ENCODE measurements at regions not wholly inside any gene's neighbourhood (a gene's known extent, or its start where the extent isn't known, plus 50 kb on each side); places are given as distances from the start of the nearest gene placed in this dataset.
"Not testable (repeated sequence)": the region's sequence is repeated elsewhere in the genome, so short reads cannot be mapped to it uniquely, and the experiment has no call there.

- DNase-seq, result not testable (repeated sequence)
These were observed 53.9 kb downstream of the CDRT15L2 start for GRCh38 chr17:20633268-20634059.

DNA sequence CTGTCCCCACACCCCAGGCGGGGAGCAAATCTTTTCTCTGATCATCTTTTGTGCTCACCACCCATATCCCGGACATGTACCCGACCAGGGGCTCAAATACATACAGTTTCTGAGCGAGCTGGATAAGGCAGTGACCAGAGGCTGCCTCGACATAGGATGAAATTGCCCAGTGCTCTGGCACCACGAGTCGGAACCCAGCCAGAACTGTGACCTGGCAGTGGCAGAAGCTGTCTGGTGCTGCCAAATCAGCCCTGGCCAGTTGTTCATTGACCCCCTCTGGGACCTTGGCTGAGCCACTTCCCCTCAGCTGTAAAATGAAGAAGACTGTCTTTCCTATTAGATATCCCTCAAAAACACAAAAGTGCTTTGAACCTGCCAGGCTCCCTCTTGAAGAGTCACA is 60.6 kb downstream of the CDRT15L2 start:
- not testable (repeated sequence) for DNase-seq

DNA sequence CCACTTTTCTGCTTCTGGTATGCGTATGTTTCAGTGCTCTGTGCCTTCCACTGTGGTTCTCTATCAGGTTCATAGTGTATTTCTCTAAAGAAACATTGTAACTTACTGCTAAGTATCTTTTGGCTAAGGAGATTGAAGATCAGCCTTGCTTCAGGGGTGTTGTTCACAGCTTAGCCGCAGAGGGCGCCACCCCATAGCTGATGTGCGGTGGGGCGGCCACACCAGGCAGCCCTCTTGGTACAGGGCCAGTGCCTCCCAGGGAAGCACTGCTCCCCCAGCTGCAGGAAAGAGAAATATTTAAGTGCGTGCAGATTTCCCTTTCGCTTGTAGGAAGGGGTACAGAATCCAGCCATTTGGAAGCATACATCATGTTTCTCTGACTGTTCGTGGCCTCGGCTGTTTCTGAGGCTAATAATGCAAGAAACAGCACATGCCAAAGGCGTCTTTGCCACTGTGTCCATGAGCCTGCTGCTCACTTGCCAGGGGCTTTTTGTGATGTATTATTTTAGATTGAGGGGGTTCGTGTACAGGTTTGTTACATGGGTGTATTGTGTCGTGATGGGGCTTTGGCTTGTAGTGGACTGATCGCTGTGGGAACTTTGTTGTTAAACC is 67.2 kb downstream of the CDRT15L2 start:
- DNase-seq, result peak; percentile 14

GRCh38 chr17:20649097-20649767 is 69.7 kb downstream of the CDRT15L2 start:
- DNase-seq, result peak; percentile 29

GRCh38 chr17:20651022-20651421 is 71.5 kb downstream of the CDRT15L2 start:
- DNase-seq, result not testable (repeated sequence)

DNA sequence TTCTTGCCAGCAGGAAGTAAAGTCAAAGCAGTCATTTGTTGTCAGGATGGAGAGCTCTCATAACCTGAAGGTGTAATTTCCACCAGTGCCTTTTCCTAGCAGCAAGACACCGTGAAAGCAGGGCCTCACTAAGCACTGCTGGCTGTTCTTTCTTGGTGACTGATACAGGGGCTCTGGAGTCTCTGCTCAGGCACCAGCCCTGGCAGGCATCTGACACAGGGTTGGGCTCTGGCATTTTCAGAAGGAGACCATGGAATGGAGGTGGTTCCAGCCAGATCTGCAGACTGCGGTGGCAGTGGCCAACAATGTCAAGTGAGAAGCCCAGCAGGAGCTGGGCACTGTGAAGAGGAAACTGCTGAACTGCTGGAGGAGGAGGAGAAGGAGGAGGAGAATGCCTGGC is 72.2 kb downstream of the CDRT15L2 start:
- DNase-seq, result not testable (repeated sequence)

DNA sequence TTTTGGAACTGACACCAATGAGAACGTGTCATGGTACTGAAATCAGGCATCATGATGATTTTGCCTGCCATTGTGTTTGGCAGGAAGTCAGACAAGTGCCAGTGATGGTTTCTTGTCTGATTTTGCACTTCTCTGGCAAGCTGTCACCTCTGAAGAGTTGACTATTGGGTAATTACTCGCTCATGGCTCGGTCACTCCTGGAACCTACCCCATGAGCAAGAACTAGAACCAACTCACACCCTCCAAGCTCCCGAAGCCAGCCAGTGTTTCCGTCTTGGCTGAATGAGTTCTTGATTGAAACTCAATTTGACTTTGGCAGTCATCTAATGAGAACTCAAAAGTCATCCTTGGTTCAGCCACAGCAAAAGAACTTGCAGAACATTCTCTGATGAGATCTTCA is 73.9 kb downstream of the CDRT15L2 start:
- DNase-seq, result not testable (repeated sequence)

- DNase-seq, result not testable (repeated sequence)
These were observed 74.6 kb downstream of the CDRT15L2 start for GRCh38 chr17:20654114-20654513.

- DNase-seq, result not testable (repeated sequence)
These were observed 75.1 kb downstream of the CDRT15L2 start for GRCh38 chr17:20654575-20654974.

DNA sequence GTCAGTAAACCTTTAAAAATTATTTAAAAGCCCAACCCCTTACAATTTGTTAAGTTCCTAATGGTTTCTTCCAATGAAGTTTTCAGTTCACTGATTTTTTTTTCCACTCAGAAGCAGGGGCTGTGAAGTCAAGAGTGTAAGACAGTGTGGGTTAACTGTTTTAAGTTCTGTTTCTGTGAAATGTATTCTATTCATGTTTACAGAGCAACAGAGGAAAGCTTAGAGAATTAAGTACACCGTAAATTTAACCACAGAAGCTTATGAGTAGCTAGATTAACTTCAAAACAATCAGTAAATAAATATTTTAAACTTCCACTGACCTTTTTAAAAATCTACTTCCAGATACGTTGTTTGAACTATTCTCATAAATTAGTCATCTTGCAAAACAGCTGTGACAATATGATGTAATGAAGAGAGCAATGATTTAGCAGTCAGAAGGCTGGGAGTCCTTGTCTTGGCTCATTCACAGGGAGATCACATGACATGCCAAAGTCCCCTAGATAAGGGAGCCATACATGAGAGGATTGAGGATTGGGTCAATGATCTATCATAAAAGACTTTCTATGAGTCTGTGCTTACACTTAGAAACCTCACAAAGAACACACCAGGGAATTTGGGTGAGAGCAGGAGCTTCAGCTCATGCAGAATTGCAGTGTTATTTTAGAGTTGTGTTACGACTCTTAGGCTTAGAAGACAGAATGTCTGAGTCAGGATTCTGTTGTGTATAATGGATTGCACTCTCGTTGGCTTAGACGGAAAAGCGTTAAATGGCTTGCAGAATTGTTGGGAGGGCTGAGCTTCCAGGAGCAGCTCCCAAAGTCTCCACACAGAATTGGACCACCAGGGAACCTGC is 85.8 kb downstream of the CDRT15L2 start:
- DNase-seq, result peak; percentile 14

DNA sequence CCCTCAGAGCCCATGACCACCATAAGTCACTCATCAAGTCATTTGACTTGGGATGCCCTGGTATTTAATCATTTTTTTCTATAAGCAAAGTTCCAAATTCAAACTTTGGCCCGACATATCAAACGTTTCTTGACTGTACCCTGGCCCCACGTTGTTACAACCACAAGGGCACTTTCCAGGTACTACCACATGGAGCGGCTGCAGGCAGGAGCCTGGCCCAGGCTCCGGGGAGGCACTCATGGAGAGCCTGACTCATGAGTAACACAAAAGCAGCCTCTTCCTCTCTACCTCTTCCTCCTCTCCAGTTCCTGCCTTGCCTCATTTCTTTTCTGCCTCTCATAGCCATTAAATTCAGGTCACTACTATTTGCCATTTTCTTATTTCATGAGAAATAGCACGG is 87.2 kb downstream of the CDRT15L2 start:
- DNase-seq, result peak; percentile 42

- peak; percentile 16 for DNase-seq
These were observed 88.2 kb downstream of the CDRT15L2 start for GRCh38 chr17:20667712-20668111.

GRCh38 chr17:20668316-20668715 is 88.8 kb downstream of the CDRT15L2 start:
- DNase-seq, result not testable (repeated sequence)

DNA sequence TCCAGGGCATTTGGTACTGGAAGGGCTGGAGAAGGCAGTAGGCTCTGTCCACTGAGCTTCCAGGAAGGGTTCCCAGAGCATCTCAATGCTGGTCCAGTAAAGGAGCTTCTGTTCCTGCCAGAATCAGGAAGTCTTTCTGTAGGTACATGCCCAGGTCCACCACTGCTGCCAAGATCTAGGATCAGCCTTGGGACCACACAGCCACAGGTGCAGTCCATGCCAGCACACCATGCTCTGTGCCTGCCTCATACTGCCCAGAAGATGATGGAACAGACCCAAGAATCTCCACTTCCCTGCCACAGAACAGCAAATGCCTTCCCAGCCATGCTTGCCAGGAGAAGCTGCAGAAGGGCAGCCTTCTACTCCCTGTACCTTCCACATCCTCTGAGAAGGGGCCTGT is 89.3 kb downstream of the CDRT15L2 start:
- not testable (repeated sequence) for DNase-seq

DNA sequence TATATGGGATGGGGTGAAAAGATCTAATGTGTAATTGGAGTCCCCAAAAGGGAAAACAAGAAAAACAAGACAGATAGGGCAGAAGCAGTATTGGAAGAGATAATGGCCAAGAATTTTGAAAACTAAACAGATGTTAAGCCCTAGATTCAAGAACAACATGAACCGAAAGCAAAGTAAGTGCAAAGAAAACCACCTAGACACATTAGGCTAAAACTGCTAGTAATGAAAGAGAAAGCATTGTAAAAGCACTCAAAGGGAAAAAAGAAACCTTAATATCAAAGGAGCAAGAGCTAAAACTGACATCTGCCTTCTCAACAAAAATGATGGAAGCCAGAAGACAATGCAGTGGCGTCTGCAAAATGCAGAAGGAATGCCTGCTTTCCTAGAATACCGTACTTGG is 91.0 kb downstream of the CDRT15L2 start:
- DNase-seq, result not testable (repeated sequence)

GRCh38 chr17:20674374-20674773 is 94.8 kb downstream of the CDRT15L2 start:
- DNase-seq, result not testable (repeated sequence)

GRCh38 chr17:20675707-20676106 is 96.2 kb downstream of the CDRT15L2 start:
- not testable (repeated sequence) for DNase-seq

- DNase-seq, result not testable (repeated sequence)
These were observed 97.1 kb downstream of the CDRT15L2 start for GRCh38 chr17:20676656-20677055.

- DNase-seq, result peak; percentile 5
These were observed 97.9 kb downstream of the CDRT15L2 start for GRCh38 chr17:20677469-20677868.

- not testable (repeated sequence) for DNase-seq
These were observed 98.9 kb downstream of the CDRT15L2 start for GRCh38 chr17:20678424-20678823.

DNA sequence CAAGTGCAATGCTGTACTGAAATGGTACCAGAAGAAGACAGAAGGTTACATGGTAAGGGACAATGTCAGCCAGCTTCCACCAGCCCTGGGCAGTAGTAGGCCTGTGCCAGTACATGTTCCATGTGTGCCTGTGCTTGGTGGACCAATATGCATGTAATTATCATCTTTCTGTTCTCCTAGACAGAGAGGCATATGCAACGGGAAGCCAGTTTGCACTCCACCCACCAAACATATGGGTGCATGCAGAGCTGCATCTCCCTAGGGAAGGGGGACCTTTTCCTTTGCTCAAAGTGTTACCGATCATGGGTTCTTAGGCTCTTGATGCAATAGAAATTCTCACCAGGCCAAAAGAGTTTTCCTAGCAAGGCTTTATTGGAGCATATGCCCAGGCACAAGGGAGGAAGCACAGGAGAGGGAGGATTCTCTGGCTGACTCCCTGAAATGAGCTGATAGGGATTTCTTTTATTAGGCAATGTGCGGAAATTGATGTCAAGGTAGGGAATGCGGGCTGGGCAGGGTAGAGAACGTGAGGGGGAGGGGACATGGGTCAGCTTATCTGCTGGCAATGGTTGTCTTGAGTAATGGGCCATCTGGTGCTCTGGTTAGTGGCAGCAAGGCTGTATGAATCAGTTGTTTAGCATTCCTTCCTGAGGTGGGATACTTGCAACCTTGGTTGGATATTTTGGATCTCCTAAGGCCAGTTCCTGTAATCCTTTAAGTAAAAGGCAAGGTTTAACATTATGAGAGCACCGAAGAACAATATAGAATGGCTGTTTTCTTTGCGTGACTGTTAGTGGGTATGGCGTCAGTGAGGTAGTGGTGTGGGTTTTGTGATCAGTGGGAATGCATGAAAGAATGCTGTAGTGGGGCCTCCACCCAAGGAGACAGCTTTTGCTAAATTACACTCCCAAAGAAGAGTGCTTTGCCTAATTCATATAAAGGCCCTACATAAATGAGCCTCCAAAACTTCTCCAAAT is 102.5 kb downstream of the CDRT15L2 start:
- DNase-seq, result not testable (repeated sequence)

Measured in inflammatory macrophage treated with lipopolysaccharide for 4 hours (primary cell).